ENCODE measurements at regions not wholly inside any gene's neighbourhood (a gene's known extent, or its start where the extent isn't known, plus 50 kb on each side); places are given as distances from the start of the nearest gene placed in this dataset.

- Histone ChIP-seq H3K27me3 (ENCODE audit: control insufficient read depth in 4 of 4, insufficient read depth in 4 of 4, low read length in 3 of 4) (no peaks in the 10 kb centered on the region), H3K36me3 (ENCODE audit: control insufficient read depth in 4 of 4, insufficient read depth in 3 of 4, low read depth in 1 of 4, low read length in 3 of 4) (no peaks in the 10 kb centered on the region), H3K9me3 (ENCODE audit: control insufficient read depth in 4 of 4, low read length in 3 of 4) (no peaks in the 10 kb centered on the region), H3K27ac (ENCODE audit: low read depth in 1 of 2, low read length in 2 of 2) (no peak overlapping the region), H3K4me3 (ENCODE audit: low read depth in 1 of 3, low read length in 3 of 3) (no peak overlapping the region), H3K4me1 (ENCODE audit: control insufficient read depth in 4 of 4, insufficient read depth in 4 of 4, low read length in 3 of 4) (no peaks in the 10 kb centered on the region), H3K9ac (ENCODE audit: low read depth in 1 of 2, low read length in 2 of 2) (no peak overlapping the region)
- DNase-seq (ENCODE audit: low spot score), result no peak
- WGBS, result 79% methylated on average over 2 of the region's 2 CpGs
- no peak for TF ChIP-seq HNF4A (conservative IDR thresholded peaks at IDR 0.05)
- no peak for TF ChIP-seq FOXA2 (IDR thresholded peaks at IDR 0.05)
- no peak for TF ChIP-seq YY1 (IDR thresholded peaks at IDR 0.05)
- TF ChIP-seq FOXA1 (IDR thresholded peaks at IDR 0.05), result no peak
- TF ChIP-seq SP1 (IDR thresholded peaks at IDR 0.05), result no peak
- TF ChIP-seq CTCF (IDR thresholded peaks at IDR 0.05; ENCODE audit: low read depth, low read length, missing input control), result no peak
- TF ChIP-seq ZBTB33 (IDR thresholded peaks at IDR 0.05), result no peak
- TF ChIP-seq RAD21 (IDR thresholded peaks at IDR 0.05), result no peak
- no peak for TF ChIP-seq RXRA (IDR thresholded peaks at IDR 0.05)
- TF ChIP-seq JUND (IDR thresholded peaks at IDR 0.05), result no peak
- TF ChIP-seq TAF1 (conservative IDR thresholded peaks at IDR 0.05), result no peak
- TF ChIP-seq, protein P1, sequence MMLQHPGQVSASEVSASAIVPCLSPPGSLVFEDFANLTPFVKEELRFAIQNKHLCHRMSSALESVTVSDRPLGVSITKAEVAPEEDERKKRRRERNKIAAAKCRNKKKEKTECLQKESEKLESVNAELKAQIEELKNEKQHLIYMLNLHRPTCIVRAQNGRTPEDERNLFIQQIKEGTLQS (IDR thresholded peaks at IDR 0.05), result no peak
- no peak for TF ChIP-seq REST (IDR thresholded peaks at IDR 0.05)
- TF ChIP-seq EGR1 (IDR thresholded peaks at IDR 0.05; ENCODE audit: low read depth in 2 of 2), result no peak
- TF ChIP-seq GABPA (IDR thresholded peaks at IDR 0.05 in 1 of 2, conservative IDR thresholded peaks at IDR 0.05 in 1 of 2), result no peak
- no peak for TF ChIP-seq NR2F2 (IDR thresholded peaks at IDR 0.05)
- TF ChIP-seq HNF4G (IDR thresholded peaks at IDR 0.05), result no peak
- TF ChIP-seq, protein P2, sequence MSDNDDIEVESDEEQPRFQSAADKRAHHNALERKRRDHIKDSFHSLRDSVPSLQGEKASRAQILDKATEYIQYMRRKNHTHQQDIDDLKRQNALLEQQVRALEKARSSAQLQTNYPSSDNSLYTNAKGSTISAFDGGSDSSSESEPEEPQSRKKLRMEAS (IDR thresholded peaks at IDR 0.05), result no peak
Measured at GRCh38 chr2:37864217-37864616, 60.9 kb upstream of the RMDN2 start.
